Upper lobe of left lung (tissue), 4 donors: ENCODE measurements at regions not wholly inside any gene's neighbourhood (a gene's known extent, or its start where the extent isn't known, plus 50 kb on each side); places are given as distances from the start of the nearest gene placed in this dataset.

Experiments
- EP300 ChIP-seq, 4 donors: sonication (generic); formaldehyde crosslinking; IDR thresholded peaks; one replicate each; pipeline ENCODE4 v1.5.1; 2017; ENCODE audit warnings: antibody characterized with exemption in 4 of 4, control low read depth in 2 of 4
- POLR2A ChIP-seq, 4 donors: fragments of 450-650 bp; IDR thresholded peaks; one replicate each; pipeline ENCODE4 v1.5.1; 2016 to 2017; ENCODE audit warnings: antibody characterized with exemption in 4 of 4, mild to moderate bottlenecking in 2 of 4
- POLR2AphosphoS5 ChIP-seq, 2 donors: sonication (generic); formaldehyde crosslinking; IDR thresholded peaks; one replicate each; pipeline ENCODE4 v1.5.1; 2017; ENCODE audit warnings: antibody characterized with exemption in 2 of 2
- TF ChIP-seq, protein P1 (sequence below), 6 experiments: fragments of 450-650 bp in 4 of 6; fragments of 200-600 bp in 2 of 6; sonication (generic) in 2 of 6; IDR thresholded peaks; one replicate each; pipeline ENCODE4 v1.5.1; 2016 to 2019; ENCODE audit warnings: antibody characterized with exemption in 6 of 6

DNA sequence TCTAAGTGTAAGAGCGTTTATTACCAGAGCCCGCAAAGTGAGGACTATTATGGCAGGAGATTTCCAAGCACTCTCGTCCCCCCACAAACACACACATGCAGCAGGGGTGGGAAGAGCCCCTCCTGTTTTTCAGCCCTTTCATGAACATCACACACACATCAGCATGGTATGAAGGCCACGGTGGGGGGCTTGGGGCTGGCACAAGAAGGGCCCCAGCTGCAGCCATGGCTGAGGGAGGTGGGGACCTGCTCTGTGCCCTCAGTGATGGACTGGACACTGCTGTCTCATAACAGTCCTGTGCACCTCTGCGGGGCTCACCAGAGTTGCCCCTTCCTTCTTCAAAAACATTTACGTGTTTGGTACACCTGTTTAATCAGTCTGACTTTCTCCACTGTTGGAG is 650.7 kb downstream of the BRD1 start:
- TF ChIP-seq POLR2AphosphoS5 (IDR thresholded peaks at IDR 0.05) (no peak), POLR2A (IDR thresholded peaks at IDR 0.05) (no peak), EP300 (IDR thresholded peaks at IDR 0.05) (no peak)
- TF ChIP-seq, protein P1, sequence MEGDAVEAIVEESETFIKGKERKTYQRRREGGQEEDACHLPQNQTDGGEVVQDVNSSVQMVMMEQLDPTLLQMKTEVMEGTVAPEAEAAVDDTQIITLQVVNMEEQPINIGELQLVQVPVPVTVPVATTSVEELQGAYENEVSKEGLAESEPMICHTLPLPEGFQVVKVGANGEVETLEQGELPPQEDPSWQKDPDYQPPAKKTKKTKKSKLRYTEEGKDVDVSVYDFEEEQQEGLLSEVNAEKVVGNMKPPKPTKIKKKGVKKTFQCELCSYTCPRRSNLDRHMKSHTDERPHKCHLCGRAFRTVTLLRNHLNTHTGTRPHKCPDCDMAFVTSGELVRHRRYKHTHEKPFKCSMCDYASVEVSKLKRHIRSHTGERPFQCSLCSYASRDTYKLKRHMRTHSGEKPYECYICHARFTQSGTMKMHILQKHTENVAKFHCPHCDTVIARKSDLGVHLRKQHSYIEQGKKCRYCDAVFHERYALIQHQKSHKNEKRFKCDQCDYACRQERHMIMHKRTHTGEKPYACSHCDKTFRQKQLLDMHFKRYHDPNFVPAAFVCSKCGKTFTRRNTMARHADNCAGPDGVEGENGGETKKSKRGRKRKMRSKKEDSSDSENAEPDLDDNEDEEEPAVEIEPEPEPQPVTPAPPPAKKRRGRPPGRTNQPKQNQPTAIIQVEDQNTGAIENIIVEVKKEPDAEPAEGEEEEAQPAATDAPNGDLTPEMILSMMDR (IDR thresholded peaks at IDR 0.05) = no peak
